ENCODE measurements at regions not wholly inside any gene's neighbourhood (a gene's known extent, or its start where the extent isn't known, plus 50 kb on each side); places are given as distances from the start of the nearest gene placed in this dataset.

DNA sequence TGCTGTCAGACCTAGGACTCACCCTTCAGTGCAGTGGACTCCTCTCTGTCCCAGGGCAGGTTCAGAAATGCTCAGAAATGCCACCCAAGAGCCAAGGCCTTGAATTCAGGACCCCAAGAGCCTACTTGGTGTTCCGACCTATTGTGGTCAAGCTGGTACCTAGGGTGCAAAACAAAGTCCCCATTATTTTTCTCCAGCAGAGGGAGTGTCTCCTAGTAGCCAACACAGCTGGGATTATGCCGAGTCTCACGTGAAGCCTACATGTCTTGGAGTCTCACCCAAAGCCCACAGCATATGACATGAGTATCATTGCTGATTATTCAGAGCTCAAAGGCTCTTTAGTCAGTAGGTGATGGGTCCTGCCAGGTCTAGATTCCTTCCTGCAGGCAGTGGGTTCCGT, 671.1 kb upstream of the SPRY2 start:
- TF ChIP-seq ARNT (IDR thresholded peaks at IDR 0.05) (no peak), L3MBTL2 (conservative IDR thresholded peaks at IDR 0.05) (no peak), NFRKB (IDR thresholded peaks at IDR 0.05) (no peak), BHLHE40 (IDR thresholded peaks at IDR 0.05; ENCODE audit: borderline replicate concordance) (no peak), SP1 (IDR thresholded peaks at IDR 0.05) (no peak)
